Prostate gland (tissue), 2 donors: ENCODE measurements at regions not wholly inside any gene's neighbourhood (a gene's known extent, or its start where the extent isn't known, plus 50 kb on each side); places are given as distances from the start of the nearest gene placed in this dataset.

Experiments
- DNase-seq: peaks from one replicate; pipeline ENCODE4 v3.0.0-alpha.2; 2019; ENCODE audit warnings: low spot score
- H3K27ac ChIP-seq, 2 donors: fragments of 200-600 bp; sonication (generic); 2 replicates each; pipeline ENCODE4 v1.5.1; 2017 to 2019
- H3K27me3 ChIP-seq: fragments of 200-600 bp; sonication (generic); replicated peaks from 2 replicates; pipeline ENCODE4 v1.5.1; 2019; ENCODE audit not compliant: insufficient read depth
- H3K36me3 ChIP-seq, 2 donors: fragments of 200-600 bp; sonication (generic); 1 replicate in 1 of 2; 2 replicates in 1 of 2; pipeline versions ENCODE4 v1.5.1 to v1.8.1; 2017 to 2019
- H3K4me1 ChIP-seq: fragments of 200-600 bp; sonication (generic); replicated peaks from 2 replicates; pipeline ENCODE4 v1.5.1; 2019
- H3K4me3 ChIP-seq, 2 donors: fragments of 200-600 bp; sonication (generic); 2 replicates each; pipeline ENCODE4 v1.5.1; 2017 to 2019
- H3K9me3 ChIP-seq: fragments of 200-600 bp; sonication (generic); 2 replicates; pipeline ENCODE4 v1.5.1; 2017
- POLR2A ChIP-seq: fragments of 450-650 bp; IDR thresholded peaks from one replicate; pipeline ENCODE4 v1.6.1; 2016; ENCODE audit warnings: antibody characterized with exemption, mild to moderate bottlenecking
- POLR2AphosphoS5 ChIP-seq: sonication (generic); formaldehyde crosslinking; IDR thresholded peaks from one replicate; pipeline ENCODE4 v1.6.1; 2017; ENCODE audit warnings: antibody characterized with exemption
- WGBS: methylation state at CpG from one replicate; pipeline ENCODE4 v1.1.5; 2018; 5-methylcytosine and 5-hydroxymethylcytosine counted together
- intact Hi-C: fragments of 100-400 bp; cut with DNase I; formaldehyde crosslinking; loops from one replicate; pipeline ENCODE4 v1.14.2; 2022
- TF ChIP-seq, protein P1 (sequence below), 4 experiments: fragments of 200-600 bp in 2 of 4; fragments of 450-650 bp in 2 of 4; sonication (generic) in 2 of 4; IDR thresholded peaks; 1 replicate in 3 of 4; 2 replicates in 1 of 4; pipeline ENCODE4 v1.5.1; 2016 to 2019; ENCODE audit warnings: antibody characterized with exemption in 4 of 4, mild to moderate bottlenecking in 2 of 4, moderate library complexity in 2 of 4

DNA sequence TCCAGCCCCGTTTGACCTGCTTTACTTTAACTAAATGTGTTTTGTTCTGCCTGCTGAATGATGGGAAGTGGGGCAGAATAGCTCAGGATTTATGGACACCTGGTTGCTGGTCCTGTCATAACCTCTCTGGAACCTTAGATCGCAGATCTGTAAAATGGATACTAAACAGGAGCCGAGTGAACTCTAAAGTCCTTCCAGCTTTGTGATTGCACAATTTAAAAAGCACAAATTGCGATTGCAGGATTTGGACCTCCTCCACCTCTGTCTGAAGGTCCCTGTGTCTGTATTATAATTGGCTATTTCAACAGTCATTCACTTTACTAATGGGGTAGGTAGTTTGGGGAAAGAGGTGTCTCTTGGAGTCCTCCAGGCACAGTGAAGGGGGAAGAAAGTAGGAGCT is 220.4 kb downstream of the LY86 start:
- Histone ChIP-seq H3K27ac (no peak overlapping the region), H3K36me3 (no peaks in the 10 kb centered on the region), H3K4me1 (no peaks in the 10 kb centered on the region), H3K4me3 (no peak overlapping the region), H3K27me3 (no peaks in the 10 kb centered on the region), H3K9me3 (no peaks in the 10 kb centered on the region)
- TF ChIP-seq POLR2A (no peak), POLR2AphosphoS5 (no peak)
- TF ChIP-seq, protein P1, sequence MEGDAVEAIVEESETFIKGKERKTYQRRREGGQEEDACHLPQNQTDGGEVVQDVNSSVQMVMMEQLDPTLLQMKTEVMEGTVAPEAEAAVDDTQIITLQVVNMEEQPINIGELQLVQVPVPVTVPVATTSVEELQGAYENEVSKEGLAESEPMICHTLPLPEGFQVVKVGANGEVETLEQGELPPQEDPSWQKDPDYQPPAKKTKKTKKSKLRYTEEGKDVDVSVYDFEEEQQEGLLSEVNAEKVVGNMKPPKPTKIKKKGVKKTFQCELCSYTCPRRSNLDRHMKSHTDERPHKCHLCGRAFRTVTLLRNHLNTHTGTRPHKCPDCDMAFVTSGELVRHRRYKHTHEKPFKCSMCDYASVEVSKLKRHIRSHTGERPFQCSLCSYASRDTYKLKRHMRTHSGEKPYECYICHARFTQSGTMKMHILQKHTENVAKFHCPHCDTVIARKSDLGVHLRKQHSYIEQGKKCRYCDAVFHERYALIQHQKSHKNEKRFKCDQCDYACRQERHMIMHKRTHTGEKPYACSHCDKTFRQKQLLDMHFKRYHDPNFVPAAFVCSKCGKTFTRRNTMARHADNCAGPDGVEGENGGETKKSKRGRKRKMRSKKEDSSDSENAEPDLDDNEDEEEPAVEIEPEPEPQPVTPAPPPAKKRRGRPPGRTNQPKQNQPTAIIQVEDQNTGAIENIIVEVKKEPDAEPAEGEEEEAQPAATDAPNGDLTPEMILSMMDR (IDR thresholded peaks at IDR 0.05), result no peak
- DNase-seq, result no peak
- 74% methylated on average over 4 of the region's 4 CpGs for WGBS
- intact Hi-C loops, result no loop called here

DNA sequence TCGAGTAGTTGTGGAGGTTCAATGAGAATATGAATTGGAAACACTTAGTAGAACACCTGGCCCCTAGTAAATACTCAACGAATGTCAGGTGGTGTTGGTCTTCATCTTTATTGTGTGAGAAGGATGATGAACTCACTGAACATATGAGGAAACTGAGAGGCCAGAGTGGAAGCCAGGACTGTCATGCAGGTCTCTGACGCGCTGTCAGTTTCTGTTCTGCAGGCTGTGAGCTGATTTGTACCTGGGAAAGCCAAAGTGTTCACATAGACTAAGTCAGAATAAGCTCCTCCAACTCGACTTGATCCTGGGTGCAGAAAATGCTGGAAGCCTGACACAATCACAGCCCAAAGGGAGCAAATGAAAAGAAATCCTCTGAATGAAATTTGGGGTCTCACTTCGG is 222.2 kb downstream of the LY86 start:
- no peak for DNase-seq
- Histone ChIP-seq H3K9me3 (no peaks in the 10 kb centered on the region), H3K4me3 (no peak overlapping the region), H3K4me1 (no peaks in the 10 kb centered on the region), H3K36me3 (no peaks in the 10 kb centered on the region), H3K27ac (peak overlapping the region; percentile 2 to 26), H3K27me3 (no peaks in the 10 kb centered on the region)
- TF ChIP-seq, protein P1 (IDR thresholded peaks at IDR 0.05), result no peak
- TF ChIP-seq POLR2A (no peak), POLR2AphosphoS5 (no peak)
- intact Hi-C loops, result no loop called here
- 64% methylated on average over 6 of the region's 6 CpGs for WGBS

DNA sequence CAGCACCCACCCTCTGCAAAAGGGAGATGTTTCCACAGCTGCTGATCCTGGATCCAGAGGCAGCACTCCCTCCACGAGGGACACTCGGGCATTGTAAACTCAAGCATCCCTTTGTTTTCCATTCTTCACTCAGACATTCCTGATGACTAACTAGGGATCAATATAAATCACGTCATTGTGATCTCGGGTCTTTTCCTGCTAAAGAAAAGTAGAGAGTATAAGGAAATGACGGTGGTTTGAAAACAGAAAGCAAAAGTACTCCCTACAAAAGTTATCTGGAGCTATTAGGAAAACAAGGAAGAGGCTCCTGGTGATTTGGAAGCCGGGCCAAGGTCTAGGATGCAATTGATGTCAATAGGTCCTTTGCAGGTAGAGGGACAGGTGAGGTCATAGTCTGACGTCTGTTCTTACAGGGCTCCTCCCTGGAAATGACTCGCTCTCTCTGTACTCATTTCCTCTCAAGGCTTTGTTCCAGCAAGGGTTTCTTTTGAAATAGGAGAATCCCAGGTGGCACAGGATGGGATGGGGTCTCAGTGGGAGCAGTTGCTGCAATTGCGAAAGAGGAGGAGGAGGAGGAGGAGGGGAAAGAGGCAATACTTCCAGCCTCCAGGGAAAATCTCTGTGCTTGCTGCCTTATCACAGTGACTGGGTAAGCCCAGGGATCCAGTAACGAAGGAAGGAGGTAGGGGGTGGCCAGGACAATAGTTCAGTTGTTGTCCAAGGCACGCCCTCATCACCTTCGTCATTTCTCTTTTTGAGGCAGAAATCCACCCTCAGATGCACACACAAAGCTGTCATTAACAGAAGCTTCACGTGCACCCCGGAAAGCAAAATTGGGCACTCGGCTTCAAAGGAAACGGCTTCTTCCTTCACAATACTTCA is 222.8 kb downstream of the LY86 start:
- Histone ChIP-seq H3K27me3 (no peaks in the 10 kb centered on the region), H3K27ac (peak overlapping the region; percentile 2 to 26), H3K36me3 (no peaks in the 10 kb centered on the region), H3K4me1 (no peaks in the 10 kb centered on the region), H3K9me3 (no peaks in the 10 kb centered on the region), H3K4me3 (peak overlapping the region; percentile 3 to 21)
- intact Hi-C loops, result no loop called here
- DNase-seq, result no peak
- peak; percentile 36 for TF ChIP-seq POLR2A
- TF ChIP-seq, protein P1 (IDR thresholded peaks at IDR 0.05), result no peak
- 10% methylated on average over 16 of the region's 16 CpGs for WGBS

DNA sequence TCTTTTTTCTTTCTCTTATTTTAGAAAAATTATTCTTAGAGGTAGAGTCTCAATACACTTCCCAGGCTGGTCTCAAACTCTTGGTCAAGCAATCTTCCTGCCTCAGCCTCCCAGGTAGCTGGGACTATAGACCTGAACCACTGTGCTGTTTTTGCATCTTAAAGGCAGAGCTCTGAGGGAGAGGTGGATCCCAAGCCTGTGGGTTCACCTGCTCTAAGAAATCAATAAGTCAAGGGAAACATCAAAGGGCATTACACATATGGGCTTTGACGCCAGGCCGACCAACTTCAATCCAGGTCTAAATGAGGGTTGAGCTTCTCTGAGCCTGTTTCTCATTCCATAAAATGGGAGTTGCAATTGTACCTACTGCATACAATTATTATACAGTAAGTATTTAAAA is 223.9 kb downstream of the LY86 start:
- H3K27me3 ChIP-seq, result no peaks in the 10 kb centered on the region
- TF ChIP-seq POLR2AphosphoS5 (no peak), POLR2A (no peak)
- WGBS, result 84% methylated on average over 2 of the region's 2 CpGs
- peak overlapping the region in 1 of 2 donors; percentile 26 for H3K27ac ChIP-seq
- no peaks in the 10 kb centered on the region for H3K4me1 ChIP-seq
- H3K36me3 ChIP-seq, result no peaks in the 10 kb centered on the region
- no peaks in the 10 kb centered on the region for H3K9me3 ChIP-seq
- DNase-seq, result no peak
- no peak overlapping the region for H3K4me3 ChIP-seq
- intact Hi-C loops, result no loop called here

DNA sequence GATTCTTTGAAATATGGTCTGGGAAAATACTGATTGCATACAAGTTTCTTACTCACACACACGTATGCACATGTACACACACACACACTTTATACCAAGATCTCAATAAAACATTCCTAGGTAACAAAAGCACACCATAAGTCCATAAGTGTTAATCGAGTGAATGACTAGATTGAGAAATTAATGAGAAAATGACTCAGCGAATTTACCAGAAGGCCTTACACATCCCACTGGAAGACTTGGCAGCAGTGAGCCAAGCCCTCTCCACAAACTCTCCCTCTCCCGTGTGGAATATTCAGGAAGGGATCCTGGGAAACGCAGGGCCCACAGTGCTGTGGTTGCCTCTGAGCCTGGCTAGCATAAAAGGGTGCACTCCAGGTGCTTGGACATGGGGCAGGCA is 227.2 kb downstream of the LY86 start:
- WGBS, result 80% methylated on average over 5 of the region's 5 CpGs
- no peak for TF ChIP-seq POLR2AphosphoS5
- TF ChIP-seq POLR2A, result no peak
- TF ChIP-seq, protein P1 (IDR thresholded peaks at IDR 0.05), result no peak
- Histone ChIP-seq H3K36me3 (no peaks in the 10 kb centered on the region), H3K9me3 (no peaks in the 10 kb centered on the region), H3K4me3 (no peak overlapping the region), H3K4me1 (no peaks in the 10 kb centered on the region), H3K27ac (no peak overlapping the region), H3K27me3 (no peaks in the 10 kb centered on the region)
- no peak for DNase-seq
- intact Hi-C loops, result no loop called here
